ENCODE measurements at regions not wholly inside any gene's neighbourhood (a gene's known extent, or its start where the extent isn't known, plus 50 kb on each side); places are given as distances from the start of the nearest gene placed in this dataset.
"Not testable (repeated sequence)": the region's sequence is repeated elsewhere in the genome, so short reads cannot be mapped to it uniquely, and the experiment has no call there.

GRCh38 chr9:81335879-81336421 lies 353.4 kb downstream of the TLE1 start:
- DNase-seq = no peak

DNA sequence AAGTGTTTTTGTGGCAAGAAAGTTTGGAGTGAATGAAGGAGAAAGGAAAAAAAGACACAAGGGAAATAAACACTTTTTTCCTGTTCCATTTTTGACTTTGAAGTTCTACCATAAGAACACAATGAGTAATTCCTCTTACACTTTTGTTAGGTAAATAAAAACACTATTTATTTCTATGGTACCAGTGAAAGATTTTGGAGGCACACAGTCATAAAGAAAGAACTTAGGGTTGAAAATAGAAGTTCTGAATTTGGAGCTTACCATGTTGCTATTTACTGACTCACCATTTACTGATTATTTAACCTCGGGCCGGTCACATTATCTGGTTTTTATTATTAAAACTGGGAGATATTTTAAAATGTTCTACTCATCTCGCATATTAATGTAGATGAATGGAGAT lies 367.8 kb downstream of the TLE1 start:
- no peak for DNase-seq

DNA sequence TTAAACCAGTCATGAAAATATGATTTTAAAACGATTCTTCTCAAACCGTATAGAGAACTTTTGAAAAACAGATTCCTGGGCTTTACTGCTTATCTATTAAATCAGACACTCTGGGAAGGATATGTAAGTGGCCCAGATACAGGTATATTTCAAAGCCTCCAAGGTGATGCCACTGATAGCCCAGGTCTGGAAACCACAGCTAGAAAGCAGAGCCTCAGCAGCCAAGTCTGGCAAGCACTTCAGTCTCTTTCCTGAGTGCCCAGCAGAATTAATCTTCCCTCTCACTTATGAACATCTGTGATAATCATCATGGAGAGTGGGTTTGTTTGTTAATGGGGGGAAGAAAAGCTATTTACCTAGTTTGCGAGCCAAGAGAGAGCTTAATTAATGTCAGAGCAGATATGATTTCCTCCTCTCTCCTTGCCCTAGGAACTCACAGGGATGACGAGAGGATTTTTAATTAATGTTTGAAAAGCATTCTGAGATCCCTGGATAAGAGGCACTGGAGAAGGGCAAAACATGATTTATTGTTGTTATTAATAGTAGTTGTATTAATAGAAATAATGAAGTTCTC lies 368.4 kb downstream of the TLE1 start:
- DNase-seq = no peak

GRCh38 chr9:81318571-81318970 lies 370.8 kb downstream of the TLE1 start:
- no peak for DNase-seq

DNA sequence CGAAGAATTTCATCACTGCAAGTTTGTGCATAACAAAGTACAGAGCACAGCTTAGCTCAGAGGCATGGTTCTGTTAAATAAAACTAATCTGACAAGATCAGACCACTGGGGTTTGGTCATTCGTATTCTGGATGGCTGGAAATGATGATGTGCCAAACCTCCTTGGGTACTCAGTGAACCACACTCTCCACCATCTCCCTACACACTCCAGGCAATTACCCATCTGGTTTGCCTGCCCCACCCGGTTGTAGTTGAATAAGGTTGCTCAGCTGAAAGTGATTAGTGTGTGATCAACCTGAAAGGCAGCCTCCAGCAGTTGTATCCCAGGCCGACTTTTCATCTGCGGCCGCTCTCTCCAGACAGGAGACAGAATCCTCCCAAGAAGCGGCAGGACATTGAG lies 371.4 kb downstream of the TLE1 start:
- no peak for DNase-seq

- no peak for DNase-seq
Measured at GRCh38 chr9:81317223-81317622, 372.1 kb downstream of the TLE1 start.

GRCh38 chr9:81314490-81314889 lies 374.9 kb downstream of the TLE1 start:
- no peak for DNase-seq

DNA sequence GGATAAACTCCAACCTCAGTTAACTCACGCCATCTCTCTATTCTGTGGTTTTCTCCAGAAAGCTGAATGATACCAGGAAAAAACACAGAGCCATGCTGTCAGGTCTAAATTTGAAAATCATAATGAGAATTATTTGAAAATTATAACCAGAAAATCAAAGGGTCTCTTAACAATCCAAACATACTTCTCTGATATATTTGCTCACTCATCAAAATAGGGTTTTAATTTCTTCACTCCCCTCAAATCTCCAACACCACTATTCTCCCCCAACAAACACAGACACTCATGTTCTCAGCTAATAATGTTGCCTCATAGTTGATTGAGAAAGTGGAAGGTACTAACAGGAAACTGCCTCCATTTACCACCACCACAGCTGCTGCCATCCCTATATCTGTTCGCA lies 375.5 kb downstream of the TLE1 start:
- no peak for DNase-seq

- DNase-seq = no peak
Measured at GRCh38 chr9:81312346-81312745, 377.0 kb downstream of the TLE1 start.

- DNase-seq = no peak
Measured at GRCh38 chr9:81308404-81308803, 380.9 kb downstream of the TLE1 start.

DNA sequence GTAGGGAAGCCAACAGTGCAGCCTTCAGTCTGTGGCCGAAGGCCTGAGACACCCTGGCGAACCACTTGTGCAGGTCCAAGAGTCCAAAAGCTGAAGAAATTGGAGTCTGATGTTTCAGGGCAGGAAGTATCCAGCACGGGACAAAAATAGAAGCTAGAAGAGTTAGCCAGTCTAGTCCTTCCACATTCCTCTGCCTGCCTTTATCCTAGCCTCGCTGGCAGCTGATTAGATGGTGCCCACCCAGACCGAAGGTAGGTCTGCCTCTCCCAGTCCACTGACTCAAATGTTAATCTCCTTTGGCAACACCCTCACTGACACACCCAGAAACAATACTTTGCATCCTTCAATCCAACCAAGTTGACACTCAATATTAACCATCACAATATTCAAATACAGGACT lies 381.6 kb downstream of the TLE1 start:
- not testable (repeated sequence) for DNase-seq

GRCh38 chr9:81305561-81306182 lies 383.7 kb downstream of the TLE1 start:
- DNase-seq = no peak

- DNase-seq = no peak
Measured at GRCh38 chr9:81303658-81304057, 385.7 kb downstream of the TLE1 start.

DNA sequence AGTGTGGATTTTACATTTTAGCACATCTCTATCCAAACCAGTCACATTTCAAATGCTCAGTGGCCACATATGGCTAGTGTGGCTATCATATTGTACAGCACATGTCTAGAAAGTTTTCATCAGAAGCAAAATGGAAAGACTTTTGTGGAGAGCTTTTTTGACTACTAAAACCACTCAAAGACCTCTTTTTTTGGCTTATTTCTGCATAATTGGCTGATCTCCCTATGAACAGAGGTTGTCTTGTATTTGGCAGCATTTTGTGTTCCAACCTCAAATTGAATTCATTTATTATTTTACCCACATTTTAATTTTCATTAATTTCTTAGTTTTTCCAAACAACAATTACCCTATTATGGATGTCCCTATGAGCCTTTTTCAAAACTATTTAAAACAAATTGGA lies 395.7 kb downstream of the TLE1 start:
- DNase-seq = no peak

DNA sequence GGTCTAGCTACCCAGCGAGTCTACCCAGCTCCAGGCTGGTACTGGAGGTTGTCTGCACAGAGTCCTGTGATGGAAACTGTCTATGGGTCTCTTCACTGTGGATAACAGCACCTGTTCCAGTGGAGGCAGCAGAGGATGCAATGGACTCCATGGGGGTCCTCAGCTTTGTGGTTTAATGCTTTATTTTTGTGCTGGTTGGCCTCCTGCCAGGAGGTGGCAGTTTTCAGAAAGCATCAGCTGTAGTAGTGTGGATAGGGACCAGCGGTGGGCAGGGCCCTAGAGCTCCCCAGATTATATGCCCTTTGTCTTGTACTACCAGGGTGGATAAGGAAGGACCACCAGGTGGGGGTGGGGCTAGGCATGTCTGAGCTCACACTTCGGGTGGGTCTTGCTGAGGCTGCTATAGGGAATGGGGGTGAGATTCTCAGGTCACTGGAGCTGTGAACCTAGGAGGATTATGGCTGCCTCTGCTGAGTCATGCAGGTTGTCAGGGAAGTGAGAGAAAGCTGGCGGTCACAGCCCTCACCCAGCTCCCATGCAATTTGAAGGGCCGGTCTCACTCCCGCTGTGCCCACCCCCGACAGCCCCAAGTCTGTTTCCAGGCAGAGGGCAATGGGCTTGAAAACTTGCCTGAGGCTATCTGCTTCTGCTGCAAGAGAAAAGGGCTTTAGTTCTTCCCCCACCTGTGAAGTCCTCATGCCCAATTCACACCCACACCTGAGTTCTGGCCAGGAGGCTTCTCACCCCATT lies 397.1 kb downstream of the TLE1 start:
- DNase-seq = no peak

DNA sequence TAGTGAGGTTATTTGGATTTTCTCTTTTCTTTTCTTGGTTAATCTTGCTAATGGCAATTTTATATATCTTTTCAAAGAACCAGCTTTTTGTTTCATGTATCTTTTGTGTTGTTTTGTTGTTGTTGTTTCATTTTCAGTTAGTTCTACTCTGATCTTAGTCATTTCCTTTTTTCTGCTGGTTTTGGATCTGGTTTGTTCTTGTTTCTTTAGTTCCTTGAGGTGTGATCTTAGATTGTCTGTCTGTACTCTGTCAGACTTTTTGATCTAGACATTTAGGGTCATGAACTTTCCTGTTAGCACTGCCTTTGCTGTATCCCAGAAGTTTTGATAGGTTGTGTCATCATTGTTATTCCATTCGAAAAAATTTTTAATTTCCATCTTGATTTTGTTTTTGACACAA lies 399.7 kb downstream of the TLE1 start:
- no peak for DNase-seq

- no peak for DNase-seq
Measured at GRCh38 chr9:81268048-81268447, 421.3 kb downstream of the TLE1 start.

DNA sequence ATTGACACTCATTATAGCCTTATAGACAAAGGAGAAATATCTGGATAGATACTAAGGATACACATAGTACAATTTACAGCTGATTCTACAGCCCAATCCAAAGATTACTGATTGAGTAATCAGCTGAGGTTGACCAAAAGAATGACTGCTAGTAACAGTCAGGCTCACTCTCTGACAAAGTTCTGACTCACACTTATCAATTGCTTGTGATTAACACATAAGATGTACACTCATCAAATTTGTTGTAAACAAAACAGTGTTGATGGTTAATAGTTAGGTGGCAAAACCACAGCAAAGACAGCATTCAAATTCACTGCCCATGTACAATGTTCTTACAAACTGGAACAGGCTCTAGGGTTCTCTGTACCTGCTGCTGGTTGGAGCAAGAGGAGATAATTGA lies 422.7 kb downstream of the TLE1 start:
- DNase-seq = no peak

- DNase-seq = no peak
Measured at GRCh38 chr9:81266086-81266485, 423.3 kb downstream of the TLE1 start.

GRCh38 chr9:81264516-81264915 lies 424.8 kb downstream of the TLE1 start:
- no peak for DNase-seq

DNA sequence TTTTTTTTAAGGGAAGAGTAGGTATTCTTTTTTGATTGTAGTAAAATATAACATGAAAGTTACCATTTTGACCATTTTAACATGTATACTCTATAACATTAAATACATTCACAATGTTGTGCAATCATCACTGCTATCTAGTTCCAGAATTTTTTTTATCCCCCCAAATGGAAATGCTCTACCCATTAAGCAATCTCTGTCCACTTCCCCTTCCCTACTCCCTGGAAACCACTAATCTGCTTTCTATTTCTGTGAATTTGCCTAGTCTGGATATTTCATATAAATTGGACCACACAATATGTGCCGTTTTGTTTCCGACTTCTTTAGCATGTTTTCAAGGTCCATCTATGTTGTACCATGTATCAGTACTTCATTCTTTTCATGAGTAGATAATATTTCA lies 429.5 kb downstream of the TLE1 start:
- DNase-seq = no peak

DNA sequence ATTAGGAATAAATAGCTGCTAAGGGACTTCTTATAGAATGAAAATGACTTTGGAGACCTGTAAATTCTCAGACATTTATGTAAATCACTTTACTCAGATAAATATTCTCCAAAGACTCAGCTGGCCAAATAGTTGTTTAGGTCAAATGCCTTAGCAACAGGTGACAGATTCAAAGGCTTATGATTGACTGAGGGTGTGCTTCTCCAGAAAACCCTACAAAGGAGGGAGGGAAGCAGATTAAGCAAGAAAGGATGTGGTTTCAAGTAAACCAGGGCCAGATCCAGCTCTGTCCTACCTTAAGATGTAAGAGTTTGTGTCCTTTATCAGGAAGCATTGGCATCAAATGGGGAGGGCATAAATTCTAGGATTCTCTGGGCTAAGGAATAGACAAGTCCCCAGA lies 433.0 kb downstream of the TLE1 start:
- no peak for DNase-seq

GRCh38 chr9:81250606-81251005 lies 438.7 kb downstream of the TLE1 start:
- DNase-seq = no peak

DNA sequence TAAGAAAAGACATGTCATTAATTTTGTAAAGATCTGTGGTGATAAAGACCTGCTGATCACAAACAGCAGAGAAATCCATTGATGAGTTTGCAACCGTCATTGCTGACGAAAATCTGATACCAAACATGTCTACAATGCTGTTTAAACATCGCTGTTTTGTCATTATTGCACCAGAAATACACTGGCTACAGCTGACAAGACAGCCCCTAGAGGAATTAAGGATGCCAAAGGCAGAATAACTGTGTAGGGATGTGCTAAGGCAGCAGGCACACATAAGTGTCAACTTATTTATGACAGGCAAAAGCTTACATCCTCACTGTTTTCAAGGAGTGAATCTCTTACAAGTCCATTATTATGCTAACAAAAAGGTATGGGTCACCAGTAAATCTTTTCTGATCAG lies 439.3 kb downstream of the TLE1 start:
- no peak for DNase-seq
